KMS-11 (cell line): ENCODE measurements at regions not wholly inside any gene's neighbourhood (a gene's known extent, or its start where the extent isn't known, plus 50 kb on each side); places are given as distances from the start of the nearest gene placed in this dataset.
"Not testable (repeated sequence)": the region's sequence is repeated elsewhere in the genome, so short reads cannot be mapped to it uniquely, and the experiment has no call there.

Experiments used
- H2AFZ ChIP-seq: fragments of 200-600 bp; sonication (generic); 2 replicates; pipeline ENCODE4 v1.6.1; 2016; ENCODE audit warnings: antibody characterized with exemption, mixed run types, low read depth
- H3K27ac ChIP-seq: fragments of 200-600 bp; sonication (generic); 2 replicates; pipeline ENCODE4 v1.6.1; 2016; ENCODE audit warnings: mild to moderate bottlenecking, mixed run types
- H3K27me3 ChIP-seq: fragments of 200-600 bp; sonication (generic); 2 replicates; pipeline ENCODE4 v1.6.1; 2017; ENCODE audit warnings: mild to moderate bottlenecking, low read depth, mixed run types, moderate library complexity; ENCODE audit not compliant: insufficient read depth
- H3K36me3 ChIP-seq: fragments of 200-600 bp; sonication (generic); 2 replicates; pipeline ENCODE4 v1.6.1; 2017; ENCODE audit warnings: mild to moderate bottlenecking, mixed run types; ENCODE audit not compliant: insufficient read depth
- H3K4me1 ChIP-seq: fragments of 200-600 bp; sonication (generic); 2 replicates; pipeline ENCODE4 v1.6.1; 2016; ENCODE audit warnings: mild to moderate bottlenecking, low read depth, mixed run types; ENCODE audit not compliant: poor library complexity, severe bottlenecking
- H3K4me2 ChIP-seq: fragments of 200-600 bp; sonication (generic); 2 replicates; pipeline ENCODE4 v1.7.0; 2016; ENCODE audit warnings: mild to moderate bottlenecking, mixed run types
- H3K4me3 ChIP-seq: fragments of 200-600 bp; sonication (generic); IDR thresholded peaks from 2 replicates; pipeline ENCODE4 v1.6.1; 2017; ENCODE audit warnings: low read depth, low read length, mixed read lengths; ENCODE audit not compliant: insufficient read depth
- H3K79me2 ChIP-seq: fragments of 200-600 bp; sonication (generic); 2 replicates; pipeline ENCODE4 v1.6.1; 2016; ENCODE audit warnings: low read depth, mixed run types; ENCODE audit not compliant: insufficient read depth
- H3K9ac ChIP-seq: fragments of 200-600 bp; sonication (generic); 2 replicates; pipeline ENCODE4 v1.6.1; 2016; ENCODE audit warnings: mild to moderate bottlenecking, mixed run types
- H4K20me1 ChIP-seq: fragments of 200-600 bp; sonication (generic); 2 replicates; pipeline ENCODE4 v1.6.1; 2016; ENCODE audit warnings: mild to moderate bottlenecking, mixed run types; ENCODE audit not compliant: insufficient read depth
- TF ChIP-seq, protein P1 (sequence below): fragments of 200-600 bp; sonication (generic); conservative IDR thresholded peaks from 2 replicates; pipeline ENCODE4 v1.6.1; 2017; ENCODE audit warnings: low read depth, mild to moderate bottlenecking, antibody characterized with exemption, low read length, moderate library complexity, mixed read lengths

GRCh38 chr4:137420901-137421396 is 111.3 kb downstream of the PCDH18 start:
- Histone ChIP-seq H3K4me3 (no peak overlapping the region), H3K4me2 (no peak overlapping the region), H3K9ac (no peak overlapping the region), H3K36me3 (no peaks in the 10 kb centered on the region), H3K27ac (no peak overlapping the region), H4K20me1 (no peaks in the 10 kb centered on the region), H2AFZ (no peak overlapping the region), H3K79me2 (no peaks in the 10 kb centered on the region), H3K27me3 (no peaks in the 10 kb centered on the region), H3K4me1 (no peaks in the 10 kb centered on the region)
- TF ChIP-seq, protein P1, sequence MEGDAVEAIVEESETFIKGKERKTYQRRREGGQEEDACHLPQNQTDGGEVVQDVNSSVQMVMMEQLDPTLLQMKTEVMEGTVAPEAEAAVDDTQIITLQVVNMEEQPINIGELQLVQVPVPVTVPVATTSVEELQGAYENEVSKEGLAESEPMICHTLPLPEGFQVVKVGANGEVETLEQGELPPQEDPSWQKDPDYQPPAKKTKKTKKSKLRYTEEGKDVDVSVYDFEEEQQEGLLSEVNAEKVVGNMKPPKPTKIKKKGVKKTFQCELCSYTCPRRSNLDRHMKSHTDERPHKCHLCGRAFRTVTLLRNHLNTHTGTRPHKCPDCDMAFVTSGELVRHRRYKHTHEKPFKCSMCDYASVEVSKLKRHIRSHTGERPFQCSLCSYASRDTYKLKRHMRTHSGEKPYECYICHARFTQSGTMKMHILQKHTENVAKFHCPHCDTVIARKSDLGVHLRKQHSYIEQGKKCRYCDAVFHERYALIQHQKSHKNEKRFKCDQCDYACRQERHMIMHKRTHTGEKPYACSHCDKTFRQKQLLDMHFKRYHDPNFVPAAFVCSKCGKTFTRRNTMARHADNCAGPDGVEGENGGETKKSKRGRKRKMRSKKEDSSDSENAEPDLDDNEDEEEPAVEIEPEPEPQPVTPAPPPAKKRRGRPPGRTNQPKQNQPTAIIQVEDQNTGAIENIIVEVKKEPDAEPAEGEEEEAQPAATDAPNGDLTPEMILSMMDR, result no peak

DNA sequence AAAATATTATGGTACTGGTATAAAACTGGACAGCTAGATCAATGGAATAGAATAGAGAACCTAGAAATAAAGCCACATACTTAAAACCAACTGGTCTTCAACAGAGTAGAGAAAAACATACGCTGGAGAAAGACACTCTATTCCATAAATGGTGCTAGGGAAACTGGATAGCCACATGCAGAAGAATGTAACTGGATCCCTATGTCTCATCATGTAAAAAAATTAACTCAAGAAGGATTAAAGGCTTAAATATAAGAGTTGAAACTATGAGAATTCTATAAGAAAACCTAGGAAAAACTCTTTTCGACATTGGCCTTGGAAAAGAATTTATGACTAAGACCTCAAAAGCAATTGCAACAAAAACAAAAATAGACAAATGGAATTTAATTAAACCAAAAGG is 114.6 kb downstream of the PCDH18 start:
- Histone ChIP-seq H4K20me1 (no peaks in the 10 kb centered on the region), H3K9ac (no peak overlapping the region), H3K27me3 (no peaks in the 10 kb centered on the region), H3K79me2 (no peaks in the 10 kb centered on the region), H2AFZ (no peak overlapping the region), H3K4me1 (no peaks in the 10 kb centered on the region), H3K36me3 (no peaks in the 10 kb centered on the region), H3K4me3 (no peak overlapping the region), H3K4me2 (no peak overlapping the region), H3K27ac (no peak overlapping the region)
- TF ChIP-seq, protein P1, result no peak

GRCh38 chr4:137414802-137415201 is 117.5 kb downstream of the PCDH18 start:
- Histone ChIP-seq H4K20me1 (no peaks in the 10 kb centered on the region), H2AFZ (no peak overlapping the region), H3K27me3 (no peaks in the 10 kb centered on the region), H3K4me2 (no peak overlapping the region), H3K36me3 (no peaks in the 10 kb centered on the region), H3K9ac (no peak overlapping the region), H3K4me1 (no peaks in the 10 kb centered on the region), H3K4me3 (no peak overlapping the region), H3K79me2 (no peaks in the 10 kb centered on the region), H3K27ac (no peak overlapping the region)
- TF ChIP-seq, protein P1, result no peak

DNA sequence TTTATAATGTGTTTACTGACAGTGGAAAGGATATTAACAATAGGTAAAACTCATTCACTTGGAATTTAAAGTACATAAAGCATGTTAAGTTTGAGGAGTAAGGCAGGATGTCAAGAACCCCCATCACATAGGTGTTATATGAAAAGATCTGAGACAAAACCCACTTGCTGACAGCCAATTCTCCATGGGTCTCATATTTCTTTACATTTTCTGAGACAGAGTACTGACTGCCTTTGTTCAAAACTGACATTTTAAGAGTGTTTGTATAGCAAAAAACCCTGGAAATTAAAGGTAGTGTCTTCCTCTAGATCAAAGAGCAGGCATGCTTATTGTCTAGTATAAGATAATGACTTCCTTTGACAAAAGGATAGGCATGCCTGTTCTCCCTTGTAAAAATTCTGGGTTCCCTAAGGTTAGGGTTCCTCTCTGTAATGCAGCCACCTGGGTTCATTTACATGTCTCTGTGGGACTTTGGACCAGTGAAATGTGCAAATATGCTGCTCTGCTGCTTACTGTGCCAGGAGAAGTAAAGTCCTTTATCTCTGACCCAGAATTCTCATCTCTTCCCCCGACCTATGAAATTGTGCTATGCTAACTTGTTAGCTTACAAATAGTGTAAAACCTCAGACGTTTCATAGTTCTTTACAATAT is 123.6 kb downstream of the PCDH18 start:
- no peak overlapping the region for H3K4me2 ChIP-seq
- no peak overlapping the region for H3K4me3 ChIP-seq
- H3K9ac ChIP-seq, result no peak overlapping the region
- no peak overlapping the region for H2AFZ ChIP-seq
- no peaks in the 10 kb centered on the region for H4K20me1 ChIP-seq
- TF ChIP-seq, protein P1, result no peak
- no peaks in the 10 kb centered on the region for H3K4me1 ChIP-seq
- H3K79me2 ChIP-seq, result no peaks in the 10 kb centered on the region
- no peaks in the 10 kb centered on the region for H3K27me3 ChIP-seq
- H3K27ac ChIP-seq, result no peak overlapping the region
- H3K36me3 ChIP-seq, result no peaks in the 10 kb centered on the region

DNA sequence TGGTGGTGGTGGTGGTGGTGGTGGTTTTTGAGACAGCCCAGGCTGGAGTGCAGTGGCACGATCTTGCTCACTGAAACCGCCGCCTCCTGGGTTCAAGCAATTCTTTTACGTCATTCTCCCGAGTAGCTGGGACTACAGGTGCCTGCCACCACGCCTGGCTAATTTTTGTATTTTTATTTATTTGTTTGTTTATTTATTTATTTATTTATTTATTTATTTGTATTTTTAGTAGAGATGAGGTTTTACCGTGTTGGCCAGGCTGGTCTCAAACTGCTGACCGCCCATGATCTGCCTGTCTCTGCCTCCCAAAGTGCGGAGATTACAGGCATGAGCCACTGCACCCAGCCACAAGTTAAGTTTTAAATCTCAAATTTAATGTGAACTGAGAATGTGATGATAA is 126.5 kb downstream of the PCDH18 start:
- not testable (repeated sequence) for H3K4me2 ChIP-seq, H3K36me3 ChIP-seq, H3K9ac ChIP-seq

More for the DNA sequence above, 126.5 kb downstream of the PCDH18 start:
- not testable (repeated sequence) for H3K4me1 ChIP-seq, H3K27me3 ChIP-seq, H2AFZ ChIP-seq, H3K27ac ChIP-seq, H4K20me1 ChIP-seq, H3K4me3 ChIP-seq, H3K79me2 ChIP-seq
